ENCODE measurements at regions not wholly inside any gene's neighbourhood (a gene's known extent, or its start where the extent isn't known, plus 50 kb on each side); places are given as distances from the start of the nearest gene placed in this dataset.

DNA sequence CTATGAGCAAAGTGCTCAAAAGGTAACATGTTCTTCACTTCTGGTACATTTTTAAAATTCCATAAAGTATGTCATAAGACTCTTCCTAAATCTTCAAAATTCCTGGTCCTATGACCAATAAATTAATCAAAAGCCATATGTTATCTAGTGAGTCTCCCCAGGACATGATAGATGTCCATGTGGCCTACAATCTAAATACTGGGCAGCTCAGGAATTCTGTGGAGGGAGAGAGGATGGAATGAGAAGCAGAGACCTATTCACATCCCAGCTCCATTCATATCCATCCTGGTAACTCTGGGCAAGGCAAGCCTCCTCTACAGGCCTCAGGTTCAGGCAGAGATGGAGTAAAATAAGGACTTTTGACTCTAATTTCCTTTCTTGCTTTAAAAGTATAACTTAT, 224.8 kb downstream of the MTERF1 start:
- no peak for TF ChIP-seq EZH2 (IDR thresholded peaks at IDR 0.05; ENCODE audit: insufficient read depth, poor library complexity, severe bottlenecking)
- no peak for TF ChIP-seq EZH2phosphoT487 (IDR thresholded peaks at IDR 0.05; ENCODE audit: insufficient read depth, low read depth)

Data from GM23248 (cell line).